HepG2 (cell line): ENCODE measurements at regions not wholly inside any gene's neighbourhood (a gene's known extent, or its start where the extent isn't known, plus 50 kb on each side); places are given as distances from the start of the nearest gene placed in this dataset.

Source experiments
- ATAC-seq: fragments of 200-7000 bp; cut with Tn5 transposase; 3 replicates; pipeline ENCODE4 v1.9.1; 2020; ENCODE audit warnings: mild to moderate bottlenecking, moderate library complexity
- BruUV-seq: library from RNA; stranded (reverse); fragments of 400-500 nt; replicated peaks from 2 replicates; lab custom pipeline; 2021; lab: Mats Ljungman, UMichigan
- CTCF ChIA-PET: fragments of 300-600 bp; formaldehyde crosslinking; extraction: SDS; loops from one replicate; lab custom pipeline; 2021; ENCODE audit warnings: low total read pairs, inconsistent platforms, low intra/inter-chr PET ratio; lab: Yijun Ruan, JAX
- POLR2A ChIA-PET: fragments of 350-600 bp; sonication (Branson Sonifier 250); formaldehyde crosslinking; loops from one replicate; lab custom pipeline; 2020; ENCODE audit warnings: antibody characterized with exemption, inconsistent platforms; lab: Yijun Ruan, JAX
- DNase-seq: peaks from one replicate; pipeline ENCODE4 v3.0.0-alpha.2; 2015; ENCODE audit warnings: low spot score
- FAIRE-seq: peaks from 3 replicates; lab custom pipeline; 2011; peaks lifted over from hg19 to GRCh38; lab: Jason Lieb, UNC
- H2AFZ ChIP-seq: one replicate; pipeline ENCODE4 v1.6.1; 2011; ENCODE audit warnings: low read length, inconsistent platforms
- H3K27ac ChIP-seq: fragments of 300-600 bp; 3 replicates; pipeline ENCODE4 v1.8.0; 2011; ENCODE audit warnings: mixed run types, mild to moderate bottlenecking, mixed read lengths, low read length, inconsistent platforms; ENCODE audit not compliant: insufficient read depth; ENCODE audit errors: extremely low read length
- H3K27me3 ChIP-seq, 2 experiments: fragments of 200-600 bp in 1 of 2; 2 replicates in 1 of 2; 3 replicates in 1 of 2; pipeline versions ENCODE4 v1.6.0 to v1.8.0; 2011; ENCODE audit warnings: low read length in 2 of 2, mild to moderate bottlenecking in 2 of 2, moderate library complexity in 2 of 2, inconsistent platforms in 1 of 2; ENCODE audit not compliant: insufficient read depth in 2 of 2, control insufficient read depth in 1 of 2
- H3K36me3 ChIP-seq, 2 experiments: fragments of 200-600 bp in 1 of 2; replicated peaks in 1 of 2; 2 replicates in 1 of 2; 3 replicates in 1 of 2; pipeline versions ENCODE4 v1.5.1 to v1.8.0; 2011; ENCODE audit warnings: low read length in 2 of 2, inconsistent platforms in 1 of 2; ENCODE audit not compliant: insufficient read depth in 2 of 2, control insufficient read depth in 1 of 2
- H3K4me1 ChIP-seq: 2 replicates; pipeline ENCODE4 v1.5.1; 2012; ENCODE audit warnings: low read length, inconsistent platforms; ENCODE audit not compliant: insufficient read depth
- H3K4me2 ChIP-seq: 2 replicates; pipeline ENCODE4 v1.6.0; 2011; ENCODE audit warnings: low read depth, low read length, inconsistent platforms
- H3K4me3 ChIP-seq, 3 experiments: fragments of 200-600 bp in 1 of 3; sonication (generic), shearing (Covaris generic) in 1 of 3; replicated peaks in 1 of 3; 2 replicates each; pipeline ENCODE4 v1.5.1; 2011 to 2016; ENCODE audit warnings: low read length in 3 of 3, inconsistent platforms in 2 of 3, low read depth in 2 of 3, mild to moderate bottlenecking in 2 of 3, control low read depth in 1 of 3, mixed read lengths in 1 of 3; ENCODE audit not compliant: insufficient read depth in 1 of 3
- H3K79me2 ChIP-seq: one replicate; pipeline ENCODE4 v1.6.1; 2011; ENCODE audit warnings: low read length, inconsistent platforms; ENCODE audit not compliant: insufficient read depth
- H3K9ac ChIP-seq: 2 replicates; pipeline ENCODE4 v1.6.0; 2011; ENCODE audit warnings: mild to moderate bottlenecking, low read depth, low read length, inconsistent platforms; ENCODE audit not compliant: insufficient read depth
- H3K9me3 ChIP-seq: 2 replicates; pipeline ENCODE4 v1.5.1; 2012; ENCODE audit warnings: mild to moderate bottlenecking, low read length
- H4K20me1 ChIP-seq: 2 replicates; pipeline ENCODE4 v1.6.0; 2011; ENCODE audit warnings: inconsistent platforms, mild to moderate bottlenecking, low read length, moderate library complexity; ENCODE audit not compliant: insufficient read depth
- ATF6 ChIP-seq: sonication (generic); formaldehyde crosslinking; conservative IDR thresholded peaks from 2 replicates; pipeline ENCODE4 v1.4.0; 2020; ENCODE audit warnings: missing genetic modification reagents
- CSRNP1 ChIP-seq: sonication (generic); formaldehyde crosslinking; IDR thresholded peaks from 2 replicates; pipeline ENCODE4 v1.8.1; 2023; ENCODE audit warnings: mild to moderate bottlenecking, missing genetic modification reagents
- ETS1 ChIP-seq: sonication (generic); formaldehyde crosslinking; IDR thresholded peaks from 2 replicates; pipeline ENCODE4 v1.4.0; 2020; ENCODE audit warnings: missing genetic modification reagents
- HCFC1 ChIP-seq: fragments of 150-350 bp; IDR thresholded peaks from 2 replicates; pipeline ENCODE4 v1.6.1; 2014; ENCODE audit warnings: low read depth, low read length
- NFKB2 ChIP-seq: sonication (generic); formaldehyde crosslinking; IDR thresholded peaks from 2 replicates; pipeline ENCODE4 v1.4.0; 2020; ENCODE audit warnings: missing genetic modification reagents, borderline replicate concordance
- PHF20 ChIP-seq: sonication (generic); formaldehyde crosslinking; IDR thresholded peaks from 2 replicates; pipeline ENCODE4 v1.5.0; 2020; ENCODE audit warnings: mild to moderate bottlenecking, missing genetic modification reagents
- SMAD1 ChIP-seq: sonication (generic); formaldehyde crosslinking; IDR thresholded peaks from 2 replicates; pipeline ENCODE4 v1.4.0; 2020; ENCODE audit warnings: missing genetic modification reagents, low read depth, mild to moderate bottlenecking, borderline replicate concordance
- STAG1 ChIP-seq: sonication (generic); formaldehyde crosslinking; IDR thresholded peaks from 2 replicates; pipeline ENCODE4 v1.4.0; 2020; ENCODE audit warnings: missing genetic modification reagents
- THAP11 ChIP-seq: IDR thresholded peaks from 2 replicates; pipeline ENCODE4 v1.6.1; 2016; ENCODE audit warnings: missing biosample characterization, missing genetic modification reagents
- TRAFD1 ChIP-seq: sonication (generic); formaldehyde crosslinking; IDR thresholded peaks from 2 replicates; pipeline ENCODE4 v1.5.1; 2020; ENCODE audit warnings: missing genetic modification reagents, mild to moderate bottlenecking, borderline replicate concordance
- ZFP1 ChIP-seq: IDR thresholded peaks from 2 replicates; pipeline ENCODE4 v1.6.1; 2016
- ZFP36 ChIP-seq: fragments of 150-350 bp; IDR thresholded peaks from 2 replicates; pipeline ENCODE4 v1.6.1; 2018; ENCODE audit warnings: borderline replicate concordance, low read length, low read depth; ENCODE audit not compliant: partially characterized antibody
- ZNF264 ChIP-seq: sonication (generic); formaldehyde crosslinking; IDR thresholded peaks from 2 replicates; pipeline ENCODE4 v1.4.0; 2020; ENCODE audit warnings: missing genetic modification reagents
- ZNF44 ChIP-seq: sonication (generic); formaldehyde crosslinking; IDR thresholded peaks from 2 replicates; pipeline ENCODE4 v1.5.1; 2020; ENCODE audit warnings: mild to moderate bottlenecking, missing genetic modification reagents
- ZNF446 ChIP-seq: sonication (generic); formaldehyde crosslinking; IDR thresholded peaks from 2 replicates; pipeline ENCODE4 v1.5.0; 2020; ENCODE audit warnings: mild to moderate bottlenecking, missing genetic modification reagents
- WGBS: methylation state at CpG from one replicate; pipeline ENCODE4 v1.1.6; 2017; ENCODE audit warnings: low lambda C conversion rate; 5-methylcytosine and 5-hydroxymethylcytosine counted together
- in situ Hi-C: cut with HindIII; loops from 2 replicates; pipeline ENCODE4 v1.10.0; 2017; ENCODE audit warnings: low pct_unique_long_range_greater_than_20kb; ENCODE audit not compliant: extremely low pct_ligation_motif_present
- intact Hi-C: fragments of 100-400 bp; cut with micrococcal nuclease; formaldehyde crosslinking; loops from one replicate; pipeline ENCODE4 v1.10.0; 2022; ENCODE audit not compliant: unreplicated experiment

GRCh38 chrX:39817754-39818470, 279.8 kb downstream of the BCOR start:
- Histone ChIP-seq H3K36me3 (no peaks in the 10 kb centered on the region), H4K20me1 (no peaks in the 10 kb centered on the region), H3K9ac (no peak overlapping the region), H3K9me3 (no peaks in the 10 kb centered on the region), H3K27me3 (peaks cover 0 to 2% of the 10 kb centered on the region in 2 experiments; a peak in 2 of 5 replicates), H2AFZ (no peak overlapping the region), H3K27ac (no peak overlapping the region)
- WGBS: 0% methylated on average over 6 of the region's 12 CpGs
- no peak; the same call in 1 of the 3 replicates for ATAC-seq
- in situ Hi-C loops (no loop called here), intact Hi-C loops (loop anchor here (2.0 kb wide), 1 partner anchor 449 kb away; no protein-coding TSS in a partner anchor)
- CTCF ChIA-PET: no interaction called here
- no peak for TF ChIP-seq THAP11 (CRISPR knock-in tag)
- TF ChIP-seq ZNF44: no peak
- TF ChIP-seq TRAFD1: no peak
- no peak for TF ChIP-seq ETS1 (CRISPR knock-in tag)
- no peak for TF ChIP-seq SMAD1 (CRISPR knock-in tag)
- no peak for TF ChIP-seq STAG1 (CRISPR knock-in tag)
- no peak for TF ChIP-seq NFKB2 (CRISPR knock-in tag)
- TF ChIP-seq ZFP1 (CRISPR knock-in tag): no peak
- no peak for TF ChIP-seq CSRNP1 (CRISPR knock-in tag)
- no peak for TF ChIP-seq ATF6
- no peak for TF ChIP-seq PHF20 (CRISPR knock-in tag)
- TF ChIP-seq ZNF446 (CRISPR knock-in tag): no peak
- TF ChIP-seq ZNF264: no peak
- no peak for TF ChIP-seq HCFC1
- TF ChIP-seq ZFP36: no peak
- TF ChIP-seq, all 625 proteins: peak for 0
- Histone ChIP-seq H3K4me3 (no peak overlapping the region), H3K4me2 (no peak overlapping the region), H3K4me1 (peaks cover 11% of the 10 kb centered on the region; the same call in 1 of the 2 replicates), H3K79me2 (no peaks in the 10 kb centered on the region)
- no TSS peak for BruUV-seq
- POLR2A ChIA-PET: no interaction called here
- FAIRE-seq (no peak), DNase-seq (no peak)
